Gastrocnemius medialis (tissue), 4 donors: ENCODE measurements at regions not wholly inside any gene's neighbourhood (a gene's known extent, or its start where the extent isn't known, plus 50 kb on each side); places are given as distances from the start of the nearest gene placed in this dataset.

Experiments used
- POLR2A ChIP-seq, 2 donors: fragments of 450-650 bp; IDR thresholded peaks; one replicate each; pipeline ENCODE4 v1.6.1; 2017; ENCODE audit warnings: antibody characterized with exemption in 2 of 2, mild to moderate bottlenecking in 2 of 2, moderate library complexity in 2 of 2
- TF ChIP-seq, protein P1 (sequence below), 5 experiments: fragments of 450-650 bp in 3 of 5; fragments of 200-600 bp in 2 of 5; sonication (generic) in 2 of 5; IDR thresholded peaks in 4 of 5; conservative IDR thresholded peaks in 1 of 5; 1 replicate in 4 of 5; 2 replicates in 1 of 5; pipeline ENCODE4 v1.5.1; 2016 to 2019; ENCODE audit warnings: antibody characterized with exemption in 5 of 5, mild to moderate bottlenecking in 3 of 5, moderate library complexity in 3 of 5

DNA sequence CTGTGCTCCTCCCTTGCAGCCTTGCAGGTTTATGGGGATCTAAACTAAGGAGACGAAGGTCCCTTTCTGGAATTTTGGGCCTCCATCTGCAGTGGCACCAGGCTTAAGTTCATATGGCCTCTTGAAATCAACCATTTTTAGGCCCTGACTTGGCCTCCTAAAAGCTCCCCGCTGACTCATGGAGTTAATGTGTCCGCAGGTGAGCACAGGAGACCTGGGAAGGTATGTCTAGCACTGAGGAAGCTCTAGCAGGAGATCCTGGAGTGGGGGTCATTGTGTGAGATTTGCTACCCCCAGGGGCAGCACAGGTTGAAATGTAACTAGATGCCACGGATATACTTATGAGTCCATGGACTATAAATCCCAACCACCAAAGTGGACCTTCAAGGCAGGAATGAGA, 95.9 kb upstream of the CELF4 start:
- TF ChIP-seq, protein P1, sequence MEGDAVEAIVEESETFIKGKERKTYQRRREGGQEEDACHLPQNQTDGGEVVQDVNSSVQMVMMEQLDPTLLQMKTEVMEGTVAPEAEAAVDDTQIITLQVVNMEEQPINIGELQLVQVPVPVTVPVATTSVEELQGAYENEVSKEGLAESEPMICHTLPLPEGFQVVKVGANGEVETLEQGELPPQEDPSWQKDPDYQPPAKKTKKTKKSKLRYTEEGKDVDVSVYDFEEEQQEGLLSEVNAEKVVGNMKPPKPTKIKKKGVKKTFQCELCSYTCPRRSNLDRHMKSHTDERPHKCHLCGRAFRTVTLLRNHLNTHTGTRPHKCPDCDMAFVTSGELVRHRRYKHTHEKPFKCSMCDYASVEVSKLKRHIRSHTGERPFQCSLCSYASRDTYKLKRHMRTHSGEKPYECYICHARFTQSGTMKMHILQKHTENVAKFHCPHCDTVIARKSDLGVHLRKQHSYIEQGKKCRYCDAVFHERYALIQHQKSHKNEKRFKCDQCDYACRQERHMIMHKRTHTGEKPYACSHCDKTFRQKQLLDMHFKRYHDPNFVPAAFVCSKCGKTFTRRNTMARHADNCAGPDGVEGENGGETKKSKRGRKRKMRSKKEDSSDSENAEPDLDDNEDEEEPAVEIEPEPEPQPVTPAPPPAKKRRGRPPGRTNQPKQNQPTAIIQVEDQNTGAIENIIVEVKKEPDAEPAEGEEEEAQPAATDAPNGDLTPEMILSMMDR (IDR thresholded peaks at IDR 0.05 in 4 of 5, conservative IDR thresholded peaks at IDR 0.05 in 1 of 5) = no peak
- no peak for TF ChIP-seq POLR2A (IDR thresholded peaks at IDR 0.05)
